Vagina (tissue), 2 donors: ENCODE measurements at regions not wholly inside any gene's neighbourhood (a gene's known extent, or its start where the extent isn't known, plus 50 kb on each side); places are given as distances from the start of the nearest gene placed in this dataset.

ENCODE experiments used
- DNase-seq, 2 donors: peaks; one replicate each; pipeline ENCODE4 v3.0.0-alpha.2; 2017; ENCODE audit errors: extremely low spot score in 2 of 2
- H3K27ac ChIP-seq: fragments of 200-600 bp; sonication (generic); one replicate; pipeline ENCODE4 v1.5.1; 2019
- H3K27me3 ChIP-seq: fragments of 200-600 bp; sonication (generic); one replicate; pipeline ENCODE4 v1.5.1; 2019
- H3K36me3 ChIP-seq, 2 donors: fragments of 200-600 bp; sonication (generic); one replicate each; pipeline ENCODE4 v1.5.1; 2017 to 2019
- H3K4me1 ChIP-seq: fragments of 200-600 bp; sonication (generic); one replicate; pipeline ENCODE4 v1.5.1; 2019
- H3K4me3 ChIP-seq, 2 donors: fragments of 200-600 bp; sonication (generic); 1 replicate in 1 of 2; 2 replicates in 1 of 2; pipeline ENCODE4 v1.5.1; 2016 to 2019
- H3K9me3 ChIP-seq: fragments of 200-600 bp; sonication (generic); one replicate; pipeline ENCODE4 v1.5.1; 2019
- CTCF ChIP-seq, 3 experiments: fragments of 450-650 bp in 2 of 3; fragments of 200-600 bp in 1 of 3; sonication (generic) in 1 of 3; IDR thresholded peaks; one replicate each; pipeline ENCODE4 v1.5.1; 2017 to 2019; ENCODE audit warnings: antibody characterized with exemption in 3 of 3, mild to moderate bottlenecking in 2 of 3, moderate library complexity in 2 of 3
- POLR2A ChIP-seq, 2 donors: fragments of 450-650 bp; IDR thresholded peaks; one replicate each; pipeline ENCODE4 v1.6.1; 2017; ENCODE audit warnings: antibody characterized with exemption in 2 of 2, mild to moderate bottlenecking in 2 of 2, moderate library complexity in 2 of 2
- POLR2AphosphoS5 ChIP-seq, 2 donors: sonication (generic); formaldehyde crosslinking; IDR thresholded peaks; one replicate each; pipeline ENCODE4 v1.9.0; 2017; ENCODE audit warnings: antibody characterized with exemption in 2 of 2, mild to moderate bottlenecking in 2 of 2, low read depth in 1 of 2; ENCODE audit not compliant: insufficient read depth in 1 of 2
- intact Hi-C: fragments of 100-400 bp; cut with DNase I; formaldehyde crosslinking; loops from one replicate; pipeline ENCODE4 v1.15.1; 2023

- intact Hi-C loops: no loop called here
- TF ChIP-seq POLR2A (IDR thresholded peaks at IDR 0.05) (no peak), CTCF (IDR thresholded peaks at IDR 0.05) (no peak), POLR2AphosphoS5 (IDR thresholded peaks at IDR 0.05; ENCODE audit: insufficient read depth in 1 of 2, low read depth in 1 of 2) (no peak)
- peaks cover under 1% of the 10 kb centered on the region for H3K4me1 ChIP-seq
- H3K27ac ChIP-seq: no peak overlapping the region
- H3K9me3 ChIP-seq: no peaks in the 10 kb centered on the region
- H3K36me3 ChIP-seq: no peaks in the 10 kb centered on the region
- no peak overlapping the region for H3K4me3 ChIP-seq
- DNase-seq: no peak
- no peaks in the 10 kb centered on the region for H3K27me3 ChIP-seq
These were observed 67.6 kb upstream of the IRF2 start for GRCh38 chr4:184541907-184542306.

GRCh38 chr4:184540307-184540706, 66.0 kb upstream of the IRF2 start:
- no peak for TF ChIP-seq CTCF (IDR thresholded peaks at IDR 0.05)
- TF ChIP-seq POLR2AphosphoS5 (IDR thresholded peaks at IDR 0.05; ENCODE audit: insufficient read depth in 1 of 2, low read depth in 1 of 2): no peak
- TF ChIP-seq POLR2A (IDR thresholded peaks at IDR 0.05): no peak
- Histone ChIP-seq H3K9me3 (no peaks in the 10 kb centered on the region), H3K27me3 (no peaks in the 10 kb centered on the region), H3K36me3 (no peaks in the 10 kb centered on the region), H3K4me3 (no peak overlapping the region), H3K27ac (no peak overlapping the region), H3K4me1 (peaks cover 14% of the 10 kb centered on the region)
- DNase-seq: no peak
- intact Hi-C loops: no loop called here

- Histone ChIP-seq H3K27me3 (no peaks in the 10 kb centered on the region), H3K27ac (peak overlapping the region; percentile 88), H3K9me3 (no peaks in the 10 kb centered on the region), H3K36me3 (no peaks in the 10 kb centered on the region), H3K4me1 (peaks cover 14% of the 10 kb centered on the region), H3K4me3 (peak overlapping the region; percentile 53 to 80)
- intact Hi-C loops: loop anchor here (5.0 to 10.0 kb wide), 3 partner anchors 63 to 251 kb away; partner anchors contain the start of gene IRF2
- TF ChIP-seq POLR2A (IDR thresholded peaks at IDR 0.05) (no peak), POLR2AphosphoS5 (IDR thresholded peaks at IDR 0.05; ENCODE audit: insufficient read depth in 1 of 2, low read depth in 1 of 2) (no peak), CTCF (IDR thresholded peaks at IDR 0.05) (peak in 2 of 3 experiments; percentile 60 to 76)
- DNase-seq: peak in 1 of 2 donors; percentile 96
These were observed 63.8 kb upstream of the IRF2 start for GRCh38 chr4:184538023-184538599.

GRCh38 chr4:184537269-184538022, 63.1 kb upstream of the IRF2 start:
- TF ChIP-seq POLR2A (IDR thresholded peaks at IDR 0.05) (peak; percentile 36 to 93), CTCF (IDR thresholded peaks at IDR 0.05) (no peak), POLR2AphosphoS5 (IDR thresholded peaks at IDR 0.05; ENCODE audit: insufficient read depth in 1 of 2, low read depth in 1 of 2) (peak; percentile 98)
- DNase-seq: peak in 1 of 2 donors; percentile 97
- intact Hi-C loops: loop anchor here (1.0 to 10.0 kb wide), 4 partner anchors 63 to 250 kb away; partner anchors contain the start of genes CASP3, IRF2 and PRIMPOL

GRCh38 chr4:184536881-184537248, 62.5 kb upstream of the IRF2 start:
- Histone ChIP-seq H3K36me3 (no peaks in the 10 kb centered on the region), H3K4me3 (peak overlapping the region; percentile 53 to 80), H3K9me3 (no peaks in the 10 kb centered on the region), H3K27ac (peak overlapping the region; percentile 88), H3K4me1 (peaks cover 14% of the 10 kb centered on the region), H3K27me3 (no peaks in the 10 kb centered on the region)
- TF ChIP-seq POLR2AphosphoS5 (IDR thresholded peaks at IDR 0.05; ENCODE audit: insufficient read depth in 1 of 2, low read depth in 1 of 2) (no peak), CTCF (IDR thresholded peaks at IDR 0.05) (no peak), POLR2A (IDR thresholded peaks at IDR 0.05) (no peak)
- intact Hi-C loops: loop anchor here (1.0 to 10.0 kb wide), 4 partner anchors 62 to 250 kb away; partner anchors contain the start of genes CASP3, IRF2 and PRIMPOL
- DNase-seq: no peak

More at GRCh38 chr4:184537269-184538022, 63.1 kb upstream of the IRF2 start:
- H3K27ac ChIP-seq: peak overlapping the region; percentile 88
- peak overlapping the region; percentile 53 to 80 for H3K4me3 ChIP-seq
- no peaks in the 10 kb centered on the region for H3K27me3 ChIP-seq
- no peaks in the 10 kb centered on the region for H3K36me3 ChIP-seq
- peaks cover 14% of the 10 kb centered on the region for H3K4me1 ChIP-seq
- H3K9me3 ChIP-seq: no peaks in the 10 kb centered on the region
